ENCODE measurements at regions not wholly inside any gene's neighbourhood (a gene's known extent, or its start where the extent isn't known, plus 50 kb on each side); places are given as distances from the start of the nearest gene placed in this dataset.

GRCh38 chr9:31719262-31719661, 665.2 kb upstream of the ACO1 start:
- Histone ChIP-seq H3K4me3 (ENCODE audit: low read length) (no peak overlapping the region), H3K36me3 (ENCODE audit: control insufficient read depth, insufficient read depth, low read length) (no peaks in the 10 kb centered on the region), H3K9me3 (ENCODE audit: control insufficient read depth, low read length) (no peaks in the 10 kb centered on the region), H3K9ac (ENCODE audit: extremely low read depth, low read length, poor library complexity, severe bottlenecking) (no peak overlapping the region), H3K27me3 (ENCODE audit: control insufficient read depth, insufficient read depth, low read length, poor library complexity, severe bottlenecking) (no peaks in the 10 kb centered on the region), H3K4me1 (ENCODE audit: control insufficient read depth, insufficient read depth, low read length) (no peaks in the 10 kb centered on the region), H3K27ac (ENCODE audit: low read depth, low read length) (no peak overlapping the region)
- H3K36me3 Mint-ChIP-seq (ENCODE audit: low read depth), result no peaks in the 10 kb centered on the region
- 95 to 96% methylated on average over 4 of the region's 4 CpGs for WGBS, 2 experiments (ENCODE audit: insufficient coverage in 1 of 2, insufficient read length in 1 of 2)
- H3K9me3 Mint-ChIP-seq, result no peaks in the 10 kb centered on the region
- TF ChIP-seq CTCF (conservative IDR thresholded peaks at IDR 0.05), result no peak
- no peak overlapping the region for H3K4me3 Mint-ChIP-seq
- no peak overlapping the region for H3K27ac Mint-ChIP-seq
- peaks cover 14% of the 10 kb centered on the region for H3K4me1 Mint-ChIP-seq
- no peak for DNase-seq
- H3K27me3 Mint-ChIP-seq (ENCODE audit: insufficient read depth), result no peaks in the 10 kb centered on the region

DNA sequence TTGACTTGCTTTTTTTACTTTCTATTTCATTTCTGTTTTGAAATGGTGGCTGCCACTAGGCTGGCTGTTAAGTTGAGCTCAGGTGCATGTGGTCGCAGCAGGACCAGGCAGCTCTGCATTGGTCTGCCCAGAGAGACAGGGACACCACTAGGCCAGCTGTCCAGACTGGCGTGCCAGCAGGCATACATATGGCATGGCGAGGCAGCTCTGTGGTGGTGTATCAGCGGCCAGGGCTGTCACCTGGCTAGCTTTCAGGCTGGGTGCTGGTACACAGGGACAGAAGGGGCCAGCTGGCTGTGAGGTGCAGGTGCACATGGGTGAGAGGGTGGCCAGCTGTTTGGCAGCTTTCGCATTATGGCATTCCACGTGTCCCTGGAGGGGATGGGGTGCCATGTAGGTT, 654.0 kb upstream of the ACO1 start:
- WGBS, 2 experiments (ENCODE audit: insufficient coverage in 1 of 2, insufficient read length in 1 of 2), result 80 to 83% methylated on average over 3 to 6 of the region's 6 CpGs

DNA sequence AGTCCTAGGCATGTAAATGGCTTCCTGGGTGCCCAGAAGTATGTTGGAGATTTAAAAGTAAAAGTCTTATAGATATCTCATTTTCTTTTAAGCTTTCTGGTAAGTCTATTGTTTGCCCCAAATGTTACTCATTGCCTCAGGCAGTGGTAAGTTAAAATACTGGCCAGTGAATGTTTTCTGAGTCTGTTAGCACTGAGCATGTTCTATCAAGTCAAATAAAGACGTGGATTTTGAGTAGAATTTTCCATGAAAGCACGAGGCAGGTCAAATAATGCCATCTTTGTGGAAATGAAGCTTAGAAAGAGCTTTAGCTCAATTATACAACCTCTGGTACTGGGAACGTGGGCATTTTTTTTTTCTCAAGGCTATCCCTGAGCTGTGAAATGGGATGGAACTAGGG, 651.3 kb upstream of the ACO1 start:
- TF ChIP-seq CTCF (conservative IDR thresholded peaks at IDR 0.05), result no peak
- H3K36me3 Mint-ChIP-seq (ENCODE audit: low read depth), result no peaks in the 10 kb centered on the region

More for the DNA sequence above, 654.0 kb upstream of the ACO1 start:
- Histone ChIP-seq H3K27me3 (ENCODE audit: control insufficient read depth, insufficient read depth, low read length, poor library complexity, severe bottlenecking) (no peaks in the 10 kb centered on the region), H3K27ac (ENCODE audit: low read depth, low read length) (no peak overlapping the region), H3K4me3 (ENCODE audit: low read length) (no peak overlapping the region), H3K36me3 (ENCODE audit: control insufficient read depth, insufficient read depth, low read length) (no peaks in the 10 kb centered on the region), H3K4me1 (ENCODE audit: control insufficient read depth, insufficient read depth, low read length) (no peaks in the 10 kb centered on the region), H3K9ac (ENCODE audit: extremely low read depth, low read length, poor library complexity, severe bottlenecking) (no peak overlapping the region), H3K9me3 (ENCODE audit: control insufficient read depth, low read length) (no peaks in the 10 kb centered on the region)
- Mint-ChIP-seq H3K27ac (no peak overlapping the region), H3K9me3 (no peaks in the 10 kb centered on the region), H3K27me3 (ENCODE audit: insufficient read depth) (no peaks in the 10 kb centered on the region), H3K36me3 (ENCODE audit: low read depth) (no peaks in the 10 kb centered on the region), H3K4me1 (no peaks in the 10 kb centered on the region), H3K4me3 (no peak overlapping the region)
- TF ChIP-seq CTCF (conservative IDR thresholded peaks at IDR 0.05), result no peak
- no peak for DNase-seq

More for the DNA sequence above, 651.3 kb upstream of the ACO1 start:
- Mint-ChIP-seq H3K9me3 (no peaks in the 10 kb centered on the region), H3K27ac (no peak overlapping the region), H3K4me3 (no peak overlapping the region), H3K27me3 (ENCODE audit: insufficient read depth) (no peaks in the 10 kb centered on the region), H3K4me1 (peaks cover 2% of the 10 kb centered on the region)
- DNase-seq, result no peak
- H3K9ac ChIP-seq (ENCODE audit: extremely low read depth, low read length, poor library complexity, severe bottlenecking), result no peak overlapping the region
- no peak overlapping the region for H3K4me3 ChIP-seq (ENCODE audit: low read length)
- no peaks in the 10 kb centered on the region for H3K27me3 ChIP-seq (ENCODE audit: control insufficient read depth, insufficient read depth, low read length, poor library complexity, severe bottlenecking)
- H3K36me3 ChIP-seq (ENCODE audit: control insufficient read depth, insufficient read depth, low read length), result no peaks in the 10 kb centered on the region
- no peaks in the 10 kb centered on the region for H3K9me3 ChIP-seq (ENCODE audit: control insufficient read depth, low read length)
- no peak overlapping the region for H3K27ac ChIP-seq (ENCODE audit: low read depth, low read length)
- WGBS, 2 experiments (ENCODE audit: insufficient coverage in 1 of 2, insufficient read length in 1 of 2), result 84 to 94% methylated on average over 2 to 3 of the region's 3 CpGs
- no peaks in the 10 kb centered on the region for H3K4me1 ChIP-seq (ENCODE audit: control insufficient read depth, insufficient read depth, low read length)
